ENCODE measurements at regions not wholly inside any gene's neighbourhood (a gene's known extent, or its start where the extent isn't known, plus 50 kb on each side); places are given as distances from the start of the nearest gene placed in this dataset.
A peak's percentile ranks its signal among the peaks of the same experiment; 100 is the strongest.

GRCh38 chr7:46747869-46748576, 827.0 kb upstream of the IGFBP3 start:
- H3K4me1 ChIP-seq = peaks cover 0 to 16% (median 8%) of the 10 kb centered on the region in 9 donors
- no peak for TF ChIP-seq CTCF (IDR thresholded peaks at IDR 0.05)
- ATAC-seq = no peak
- intact Hi-C loops (cut with DNase I) = loop anchor here in 1 of 10 donors (10.0 kb wide), 2 partner anchors 143 to 823 kb away; partner anchors contain the start of gene IGFBP3
- H3K27me3 ChIP-seq = no peaks in the 10 kb centered on the region
- no peak overlapping the region for H3K27ac ChIP-seq
- DNase-seq = no peak
- WGBS, 2 donors = 93 to 96% methylated on average over 6 of the region's 6 CpGs
- H3K4me3 ChIP-seq = no peak overlapping the region
- no peaks in the 10 kb centered on the region for H3K9me3 ChIP-seq
- H3K36me3 ChIP-seq = no peaks in the 10 kb centered on the region

GRCh38 chr7:46746695-46747687, 825.9 kb upstream of the IGFBP3 start:
- no peak for TF ChIP-seq CTCF (IDR thresholded peaks at IDR 0.05)
- intact Hi-C loops (cut with DNase I) = loop anchor here in 1 of 10 donors (10.0 kb wide), 2 partner anchors 142 to 822 kb away; partner anchors contain the start of gene IGFBP3
- ATAC-seq (peak in 1 of 8 donors; percentile 18), DNase-seq (no peak)
- H3K4me3 ChIP-seq = no peak overlapping the region
- H3K27me3 ChIP-seq = no peaks in the 10 kb centered on the region
- H3K36me3 ChIP-seq = no peaks in the 10 kb centered on the region
- H3K9me3 ChIP-seq = no peaks in the 10 kb centered on the region
- WGBS, 2 donors = 80 to 90% methylated on average over 13 of the region's 13 CpGs
- peaks cover 0 to 13% (median 3%) of the 10 kb centered on the region in 9 donors for H3K4me1 ChIP-seq
- no peak overlapping the region for H3K27ac ChIP-seq

DNA sequence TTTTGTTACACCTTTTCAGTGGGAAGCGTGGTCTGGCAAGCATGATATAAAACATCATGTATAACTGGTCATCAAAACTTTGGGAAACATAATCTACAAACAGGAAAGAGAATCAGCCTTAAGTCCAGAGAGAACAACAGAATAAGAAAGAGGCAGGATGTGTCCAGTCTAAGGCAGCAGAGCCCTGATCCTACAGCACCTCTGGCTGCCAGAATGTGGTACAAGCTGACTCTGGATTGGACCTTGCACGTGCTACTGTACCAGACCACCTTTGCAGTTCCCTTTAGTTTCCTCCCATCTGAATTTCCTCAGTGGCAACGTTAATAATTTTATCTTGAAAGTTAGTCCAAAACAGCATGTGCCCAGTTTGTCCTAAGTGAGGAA, 824.6 kb upstream of the IGFBP3 start:
- intact Hi-C loops (cut with DNase I) = loop anchor here in 1 of 10 donors (10.0 kb wide), 2 partner anchors 141 to 821 kb away; partner anchors contain the start of gene IGFBP3
- no peaks in the 10 kb centered on the region for H3K9me3 ChIP-seq
- H3K27me3 ChIP-seq = no peaks in the 10 kb centered on the region
- peak in 4 of 9 donors; percentile 21 to 41 (median 24) for TF ChIP-seq CTCF (IDR thresholded peaks at IDR 0.05)
- H3K4me1 ChIP-seq = peaks cover 0 to 13% (median 3%) of the 10 kb centered on the region in 9 donors
- H3K36me3 ChIP-seq = no peaks in the 10 kb centered on the region
- WGBS, 2 donors = 56 to 63% methylated on average over 3 of the region's 3 CpGs
- DNase-seq = no peak
- no peak overlapping the region for H3K4me3 ChIP-seq
- ATAC-seq = peak in 4 of 8 donors; percentile 55 to 71 (median 64)
- H3K27ac ChIP-seq = no peak overlapping the region
